Sigmoid colon (tissue), 6 donors: ENCODE measurements at regions not wholly inside any gene's neighbourhood (a gene's known extent, or its start where the extent isn't known, plus 50 kb on each side); places are given as distances from the start of the nearest gene placed in this dataset.
"Not testable (repeated sequence)": the region's sequence is repeated elsewhere in the genome, so short reads cannot be mapped to it uniquely, and the experiment has no call there.

ENCODE experiments used
- DNase-seq: peaks from one replicate; pipeline ENCODE4 v3.0.0-alpha.2; 2019
- H3K27ac ChIP-seq, 4 donors: fragments of 200-600 bp; sonication (generic); one replicate each; pipeline ENCODE4 v1.5.1; 2016 to 2019; ENCODE audit warnings: mild to moderate bottlenecking in 1 of 4
- H3K27me3 ChIP-seq, 3 donors: fragments of 200-600 bp; sonication (generic); one replicate each; pipeline ENCODE4 v1.5.1; 2019; ENCODE audit warnings: mild to moderate bottlenecking in 1 of 3
- H3K36me3 ChIP-seq, 4 donors: fragments of 200-600 bp; sonication (generic); one replicate each; pipeline ENCODE4 v1.5.1; 2016 to 2019
- H3K4me1 ChIP-seq, 4 donors: fragments of 200-600 bp; sonication (generic); one replicate each; pipeline ENCODE4 v1.5.1; 2017 to 2019
- H3K4me3 ChIP-seq, 4 donors: fragments of 200-600 bp; sonication (generic); one replicate each; pipeline ENCODE4 v1.5.1; 2017 to 2019; ENCODE audit warnings: mild to moderate bottlenecking in 2 of 4, moderate library complexity in 1 of 4
- H3K9me3 ChIP-seq, 4 donors: fragments of 200-600 bp in 3 of 4; sonication (generic) in 3 of 4; one replicate each; pipeline versions ENCODE4 v1.5.1 to v1.6.1; 2013 to 2019
- CTCF ChIP-seq, 4 experiments: fragments of 450-650 bp in 3 of 4; fragments of 200-600 bp in 1 of 4; IDR thresholded peaks; one replicate each; pipeline ENCODE4 v1.5.1; 2016 to 2019; ENCODE audit warnings: antibody characterized with exemption in 4 of 4, mild to moderate bottlenecking in 3 of 4, moderate library complexity in 2 of 4
- EP300 ChIP-seq, 4 donors: sonication (generic); formaldehyde crosslinking; IDR thresholded peaks; one replicate each; pipeline ENCODE4 v1.6.1; 2017; ENCODE audit warnings: antibody characterized with exemption in 4 of 4
- POLR2A ChIP-seq, 2 donors: fragments of 450-650 bp; IDR thresholded peaks; one replicate each; pipeline ENCODE4 v1.6.1; 2016; ENCODE audit warnings: antibody characterized with exemption in 2 of 2, mild to moderate bottlenecking in 2 of 2, moderate library complexity in 2 of 2
- POLR2AphosphoS5 ChIP-seq, 4 donors: sonication (generic); formaldehyde crosslinking; IDR thresholded peaks; one replicate each; pipeline ENCODE4 v1.6.1; 2017; ENCODE audit warnings: antibody characterized with exemption in 4 of 4
- WGBS, 2 donors: extraction: QIAGEN DNeasy Blood & Tissue Kit; methylation state at CpG; one replicate each; pipeline ENCODE4 v1.1.7; 2013; 5-methylcytosine and 5-hydroxymethylcytosine counted together
- intact Hi-C: fragments of 100-400 bp; cut with DNase I; formaldehyde crosslinking; loops from one replicate; pipeline ENCODE4 v1.15.1; 2023
- donor health status: healthy with polysubstance abuse.
- donor health status: healthy.

GRCh38 chr9:21624675-21625644, 142.8 kb upstream of the IFNE start:
- Histone ChIP-seq H3K27ac (no peak overlapping the region), H3K4me1 (no peaks in the 10 kb centered on the region), H3K27me3 (no peaks in the 10 kb centered on the region), H3K9me3 (no peaks in the 10 kb centered on the region), H3K36me3 (no peaks in the 10 kb centered on the region), H3K4me3 (no peak overlapping the region)
- TF ChIP-seq EP300 (IDR thresholded peaks at IDR 0.05) = no peak
- no peak for DNase-seq
- WGBS, 2 donors = 38 to 60% methylated on average over 3 of the region's 3 CpGs
- intact Hi-C loops = no loop called here

- Histone ChIP-seq H3K36me3 (no peaks in the 10 kb centered on the region), H3K27ac (no peak overlapping the region), H3K27me3 (no peaks in the 10 kb centered on the region), H3K4me3 (no peak overlapping the region), H3K9me3 (no peaks in the 10 kb centered on the region), H3K4me1 (no peaks in the 10 kb centered on the region)
- TF ChIP-seq EP300 (IDR thresholded peaks at IDR 0.05) = no peak
- TF ChIP-seq CTCF (IDR thresholded peaks at IDR 0.05) = no peak
- no peak for TF ChIP-seq POLR2AphosphoS5 (IDR thresholded peaks at IDR 0.05)
- TF ChIP-seq POLR2A (IDR thresholded peaks at IDR 0.05) = no peak
- DNase-seq = no peak
- 70 to 75% methylated on average over 2 of the region's 2 CpGs for WGBS, 2 donors
- intact Hi-C loops = no loop called here
These were observed 144.4 kb upstream of the IFNE start for GRCh38 chr9:21626493-21626892.

GRCh38 chr9:21628954-21629353, 146.8 kb upstream of the IFNE start:
- H3K27ac ChIP-seq, H3K4me3 ChIP-seq, DNase-seq, H3K9me3 ChIP-seq, H3K36me3 ChIP-seq, intact Hi-C loops, H3K27me3 ChIP-seq, H3K4me1 ChIP-seq: not testable (repeated sequence)
- WGBS, 2 donors = 60 to 66% methylated on average over 3 of the region's 3 CpGs

GRCh38 chr9:21634951-21635350, 152.8 kb upstream of the IFNE start:
- no peak for DNase-seq
- H3K4me1 ChIP-seq = no peaks in the 10 kb centered on the region
- WGBS, 2 donors = 82 to 90% methylated on average over 2 of the region's 2 CpGs
- no peak overlapping the region for H3K4me3 ChIP-seq
- no peak for TF ChIP-seq EP300 (IDR thresholded peaks at IDR 0.05)
- no peak for TF ChIP-seq POLR2A (IDR thresholded peaks at IDR 0.05)
- TF ChIP-seq POLR2AphosphoS5 (IDR thresholded peaks at IDR 0.05) = no peak
- TF ChIP-seq CTCF (IDR thresholded peaks at IDR 0.05) = no peak
- intact Hi-C loops = no loop called here
- H3K9me3 ChIP-seq = no peaks in the 10 kb centered on the region
- H3K36me3 ChIP-seq = no peaks in the 10 kb centered on the region
- H3K27me3 ChIP-seq = no peaks in the 10 kb centered on the region
- H3K27ac ChIP-seq = no peak overlapping the region

- intact Hi-C loops = no loop called here
- no peaks in the 10 kb centered on the region for H3K27me3 ChIP-seq
- no peak overlapping the region for H3K4me3 ChIP-seq
- DNase-seq = no peak
- no peaks in the 10 kb centered on the region for H3K9me3 ChIP-seq
- no peaks in the 10 kb centered on the region for H3K36me3 ChIP-seq
- H3K4me1 ChIP-seq = no peaks in the 10 kb centered on the region
- TF ChIP-seq CTCF (IDR thresholded peaks at IDR 0.05) = no peak
- no peak for TF ChIP-seq EP300 (IDR thresholded peaks at IDR 0.05)
- no peak for TF ChIP-seq POLR2A (IDR thresholded peaks at IDR 0.05)
- TF ChIP-seq POLR2AphosphoS5 (IDR thresholded peaks at IDR 0.05) = no peak
- WGBS, 2 donors = 90 to 92% methylated on average over 16 of the region's 16 CpGs
- H3K27ac ChIP-seq = no peak overlapping the region
These were observed 156.0 kb upstream of the IFNE start for GRCh38 chr9:21638104-21638503.
